ENCODE measurements at regions not wholly inside any gene's neighbourhood (a gene's known extent, or its start where the extent isn't known, plus 50 kb on each side); places are given as distances from the start of the nearest gene placed in this dataset.

DNA sequence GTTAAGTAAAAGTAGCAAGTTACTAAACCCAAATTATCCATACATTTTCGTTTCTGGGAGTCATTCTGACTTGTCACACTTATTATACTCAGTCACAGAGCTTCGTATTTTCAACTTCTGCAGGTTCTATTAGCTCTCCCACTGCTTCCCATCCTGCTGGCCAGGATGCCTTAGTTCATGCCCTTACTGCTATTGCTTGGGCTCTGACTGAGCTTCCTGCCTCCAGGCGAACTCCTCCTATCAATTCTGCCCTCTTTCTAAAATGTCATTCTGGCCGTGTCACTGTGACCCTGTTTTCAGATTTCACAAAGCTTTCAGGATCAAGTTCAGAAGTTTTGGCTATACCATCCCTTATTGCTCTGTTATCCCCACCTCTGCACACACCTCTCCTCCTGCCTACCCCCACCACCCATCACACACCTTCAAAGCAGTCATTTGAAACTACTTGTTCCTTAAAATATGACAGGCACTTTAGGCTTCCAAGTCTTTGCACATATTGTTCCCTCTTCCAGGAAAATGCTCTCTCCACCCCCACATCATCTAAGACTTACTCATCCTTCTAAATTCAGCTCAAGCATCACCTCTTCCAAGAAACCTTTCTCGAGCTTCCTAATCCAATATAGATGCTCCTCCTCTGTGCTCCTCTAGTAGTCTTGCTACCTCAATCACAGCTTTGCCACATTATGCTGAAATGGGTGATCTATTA is 278.0 kb downstream of the BRINP2 start:
- TF ChIP-seq, protein P1, sequence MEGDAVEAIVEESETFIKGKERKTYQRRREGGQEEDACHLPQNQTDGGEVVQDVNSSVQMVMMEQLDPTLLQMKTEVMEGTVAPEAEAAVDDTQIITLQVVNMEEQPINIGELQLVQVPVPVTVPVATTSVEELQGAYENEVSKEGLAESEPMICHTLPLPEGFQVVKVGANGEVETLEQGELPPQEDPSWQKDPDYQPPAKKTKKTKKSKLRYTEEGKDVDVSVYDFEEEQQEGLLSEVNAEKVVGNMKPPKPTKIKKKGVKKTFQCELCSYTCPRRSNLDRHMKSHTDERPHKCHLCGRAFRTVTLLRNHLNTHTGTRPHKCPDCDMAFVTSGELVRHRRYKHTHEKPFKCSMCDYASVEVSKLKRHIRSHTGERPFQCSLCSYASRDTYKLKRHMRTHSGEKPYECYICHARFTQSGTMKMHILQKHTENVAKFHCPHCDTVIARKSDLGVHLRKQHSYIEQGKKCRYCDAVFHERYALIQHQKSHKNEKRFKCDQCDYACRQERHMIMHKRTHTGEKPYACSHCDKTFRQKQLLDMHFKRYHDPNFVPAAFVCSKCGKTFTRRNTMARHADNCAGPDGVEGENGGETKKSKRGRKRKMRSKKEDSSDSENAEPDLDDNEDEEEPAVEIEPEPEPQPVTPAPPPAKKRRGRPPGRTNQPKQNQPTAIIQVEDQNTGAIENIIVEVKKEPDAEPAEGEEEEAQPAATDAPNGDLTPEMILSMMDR (IDR thresholded peaks at IDR 0.05), result no peak
- TF ChIP-seq POLR2A (IDR thresholded peaks at IDR 0.05), result no peak
